ENCODE measurements at regions not wholly inside any gene's neighbourhood (a gene's known extent, or its start where the extent isn't known, plus 50 kb on each side); places are given as distances from the start of the nearest gene placed in this dataset.

- no peak for TF ChIP-seq CTCF (IDR thresholded peaks at IDR 0.05)
- no peak for TF ChIP-seq POLR2A (IDR thresholded peaks at IDR 0.05)
Measured at GRCh38 chr7:68291710-68292109, 1295.1 kb downstream of the TYW1 start.
